HG02610 (cell line): ENCODE measurements at regions not wholly inside any gene's neighbourhood (a gene's known extent, or its start where the extent isn't known, plus 50 kb on each side); places are given as distances from the start of the nearest gene placed in this dataset.

Experiments used
- ATAC-seq: cut with Tn5 transposase; IDR thresholded peaks from one replicate; pipeline ENCODE4 v1.9.1; 2021; ENCODE audit warnings: mild to moderate bottlenecking, moderate library complexity; ENCODE audit not compliant: unreplicated experiment

GRCh38 chr2:11988691-11989353 lies 242.4 kb downstream of the LPIN1 start:
- no peak for ATAC-seq

- no peak for ATAC-seq
Measured at GRCh38 chr2:11989354-11989703, 242.9 kb downstream of the LPIN1 start.

- no peak for ATAC-seq
Measured at GRCh38 chr2:11990576-11990975, 244.1 kb downstream of the LPIN1 start.

GRCh38 chr2:11993749-11994148 lies 247.3 kb downstream of the LPIN1 start:
- no peak for ATAC-seq

GRCh38 chr2:11995456-11995855 lies 249.0 kb downstream of the LPIN1 start:
- ATAC-seq: no peak

GRCh38 chr2:11996618-11997017 lies 250.2 kb downstream of the LPIN1 start:
- ATAC-seq: no peak

GRCh38 chr2:11997142-11997541 lies 250.7 kb downstream of the LPIN1 start:
- no peak for ATAC-seq

GRCh38 chr2:11998218-11998617 lies 251.8 kb downstream of the LPIN1 start:
- ATAC-seq: peak; percentile 81

- ATAC-seq: peak; percentile 71
Measured at GRCh38 chr2:11998626-11999378, 252.4 kb downstream of the LPIN1 start.

GRCh38 chr2:12001621-12002020 lies 255.2 kb downstream of the LPIN1 start:
- ATAC-seq: no peak

GRCh38 chr2:12002215-12002614 lies 255.8 kb downstream of the LPIN1 start:
- ATAC-seq: no peak

GRCh38 chr2:12004713-12005112 lies 258.3 kb downstream of the LPIN1 start:
- no peak for ATAC-seq

GRCh38 chr2:12005886-12006681 lies 259.7 kb downstream of the LPIN1 start:
- ATAC-seq: peak; percentile 85

- no peak for ATAC-seq
Measured at GRCh38 chr2:12006850-12007249, 260.4 kb downstream of the LPIN1 start.

- no peak for ATAC-seq
Measured at GRCh38 chr2:12007282-12007681, 260.9 kb downstream of the LPIN1 start.

GRCh38 chr2:12008425-12009061 lies 262.1 kb downstream of the LPIN1 start:
- peak; percentile 69 for ATAC-seq

GRCh38 chr2:12009323-12009905 lies 263.0 kb downstream of the LPIN1 start:
- no peak for ATAC-seq

GRCh38 chr2:12010059-12010458 lies 263.6 kb downstream of the LPIN1 start:
- ATAC-seq: no peak

- ATAC-seq: no peak
Measured at GRCh38 chr2:12010779-12011178, 264.3 kb downstream of the LPIN1 start.

- no peak for ATAC-seq
Measured at GRCh38 chr2:12014088-12014960, 267.9 kb downstream of the LPIN1 start.
